Breast epithelium (tissue), 4 donors: ENCODE measurements at regions not wholly inside any gene's neighbourhood (a gene's known extent, or its start where the extent isn't known, plus 50 kb on each side); places are given as distances from the start of the nearest gene placed in this dataset.

Experiments
- DNase-seq, 2 donors: peaks; one replicate each; pipeline ENCODE4 v3.0.0-alpha.2; 2019; ENCODE audit warnings: low spot score in 2 of 2
- H3K27ac ChIP-seq, 2 donors: fragments of 200-600 bp; sonication (generic) in 1 of 2; one replicate each; pipeline ENCODE4 v1.5.1; 2016 to 2019; ENCODE audit warnings: mild to moderate bottlenecking in 1 of 2
- H3K27me3 ChIP-seq, 2 donors: fragments of 200-600 bp; sonication (generic) in 1 of 2; one replicate each; pipeline versions ENCODE4 v1.5.1 to v1.6.0; 2017 to 2019; ENCODE audit warnings: control low read depth in 1 of 2, mild to moderate bottlenecking in 1 of 2
- H3K36me3 ChIP-seq: fragments of 200-600 bp; one replicate; pipeline ENCODE4 v1.5.1; 2019
- H3K4me1 ChIP-seq, 2 donors: fragments of 200-600 bp; sonication (generic); one replicate each; pipeline ENCODE4 v1.5.1; 2016 to 2019; ENCODE audit warnings: control low read depth in 1 of 2
- H3K4me3 ChIP-seq, 3 donors: fragments of 200-600 bp; sonication (generic); 1 replicate in 2 of 3; 2 replicates in 1 of 3; pipeline ENCODE4 v1.5.1; 2016 to 2019; ENCODE audit warnings: mild to moderate bottlenecking in 3 of 3, moderate library complexity in 2 of 3
- H3K9me3 ChIP-seq, 2 donors: fragments of 200-600 bp; sonication (generic) in 1 of 2; one replicate each; pipeline ENCODE4 v1.5.1; 2016 to 2019; ENCODE audit warnings: control low read depth in 1 of 2
- POLR2A ChIP-seq: fragments of 450-650 bp; IDR thresholded peaks from one replicate; pipeline ENCODE4 v1.6.1; 2016; ENCODE audit warnings: antibody characterized with exemption, mild to moderate bottlenecking, moderate library complexity
- POLR2AphosphoS5 ChIP-seq, 3 donors: sonication (generic); formaldehyde crosslinking; IDR thresholded peaks; one replicate each; pipeline ENCODE4 v1.6.1; 2017; ENCODE audit warnings: antibody characterized with exemption in 3 of 3
- intact Hi-C: fragments of 100-400 bp; cut with DNase I; formaldehyde crosslinking; loops from one replicate; pipeline ENCODE4 v1.15.1; 2023; ENCODE audit warnings: low total_unique reads
- TF ChIP-seq, protein P1 (sequence below), 3 donors: fragments of 450-650 bp; IDR thresholded peaks; one replicate each; pipeline ENCODE4 v1.5.1; 2016 to 2017; ENCODE audit warnings: antibody characterized with exemption in 3 of 3, mild to moderate bottlenecking in 3 of 3, moderate library complexity in 3 of 3

DNA sequence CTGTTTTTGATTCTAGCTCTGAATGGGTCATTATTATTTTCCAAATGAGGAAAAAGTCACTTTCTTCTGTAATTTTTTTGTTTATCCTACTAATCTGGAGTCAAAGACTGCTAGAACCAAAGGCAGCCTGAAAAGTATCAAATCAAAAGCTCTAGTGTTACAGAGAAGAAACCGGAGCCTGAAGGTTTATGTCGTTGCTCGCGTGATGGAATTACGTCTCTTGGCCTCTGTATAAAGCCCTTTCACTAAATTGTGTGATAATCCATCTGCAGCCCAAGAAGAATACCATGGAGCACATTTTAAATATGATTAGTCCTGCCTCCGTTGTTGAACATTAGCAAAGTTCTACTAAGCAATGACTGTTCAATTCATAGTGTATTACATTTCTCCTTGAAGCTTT, 738.6 kb downstream of the C6orf118 start:
- H3K9me3 ChIP-seq, result peaks cover 0 to 3% of the 10 kb centered on the region in 2 donors
- H3K27me3 ChIP-seq, result no peaks in the 10 kb centered on the region
- H3K4me3 ChIP-seq, result no peak overlapping the region
- intact Hi-C loops, result no loop called here
- no peak for DNase-seq
- H3K36me3 ChIP-seq, result no peaks in the 10 kb centered on the region
- no peaks in the 10 kb centered on the region for H3K4me1 ChIP-seq
- TF ChIP-seq, protein P1, sequence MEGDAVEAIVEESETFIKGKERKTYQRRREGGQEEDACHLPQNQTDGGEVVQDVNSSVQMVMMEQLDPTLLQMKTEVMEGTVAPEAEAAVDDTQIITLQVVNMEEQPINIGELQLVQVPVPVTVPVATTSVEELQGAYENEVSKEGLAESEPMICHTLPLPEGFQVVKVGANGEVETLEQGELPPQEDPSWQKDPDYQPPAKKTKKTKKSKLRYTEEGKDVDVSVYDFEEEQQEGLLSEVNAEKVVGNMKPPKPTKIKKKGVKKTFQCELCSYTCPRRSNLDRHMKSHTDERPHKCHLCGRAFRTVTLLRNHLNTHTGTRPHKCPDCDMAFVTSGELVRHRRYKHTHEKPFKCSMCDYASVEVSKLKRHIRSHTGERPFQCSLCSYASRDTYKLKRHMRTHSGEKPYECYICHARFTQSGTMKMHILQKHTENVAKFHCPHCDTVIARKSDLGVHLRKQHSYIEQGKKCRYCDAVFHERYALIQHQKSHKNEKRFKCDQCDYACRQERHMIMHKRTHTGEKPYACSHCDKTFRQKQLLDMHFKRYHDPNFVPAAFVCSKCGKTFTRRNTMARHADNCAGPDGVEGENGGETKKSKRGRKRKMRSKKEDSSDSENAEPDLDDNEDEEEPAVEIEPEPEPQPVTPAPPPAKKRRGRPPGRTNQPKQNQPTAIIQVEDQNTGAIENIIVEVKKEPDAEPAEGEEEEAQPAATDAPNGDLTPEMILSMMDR (IDR thresholded peaks at IDR 0.05), result no peak
- TF ChIP-seq POLR2A, result no peak
- TF ChIP-seq POLR2AphosphoS5 (IDR thresholded peaks at IDR 0.05), result no peak
- H3K27ac ChIP-seq, result no peak overlapping the region

DNA sequence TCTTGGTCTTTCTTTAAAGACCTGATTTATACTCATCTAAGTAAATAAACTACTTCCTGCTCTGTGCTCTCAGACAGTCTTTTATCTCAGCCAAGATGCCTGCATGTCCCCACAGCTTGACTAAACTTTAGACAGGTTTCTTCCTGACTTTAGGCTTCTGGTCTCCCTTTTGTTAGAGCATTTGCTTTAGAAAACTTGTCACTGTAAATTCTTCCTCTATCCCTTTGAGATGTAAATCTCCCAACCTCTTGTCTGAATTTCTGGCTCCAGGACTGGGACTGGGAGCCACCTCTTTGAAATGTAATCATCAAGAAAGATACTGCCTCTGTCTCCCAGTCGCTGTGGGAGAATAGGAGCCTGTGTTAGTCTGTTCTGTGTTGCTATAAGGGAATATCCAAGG, 739.9 kb downstream of the C6orf118 start:
- TF ChIP-seq POLR2A, result no peak
- TF ChIP-seq, protein P1 (IDR thresholded peaks at IDR 0.05), result no peak
- TF ChIP-seq POLR2AphosphoS5 (IDR thresholded peaks at IDR 0.05), result no peak
- no peak overlapping the region for H3K4me3 ChIP-seq
- no peaks in the 10 kb centered on the region for H3K27me3 ChIP-seq
- intact Hi-C loops, result no loop called here
- no peaks in the 10 kb centered on the region for H3K4me1 ChIP-seq
- no peak overlapping the region for H3K27ac ChIP-seq
- peaks cover 0 to 3% of the 10 kb centered on the region in 2 donors for H3K9me3 ChIP-seq
- no peak for DNase-seq
- H3K36me3 ChIP-seq, result no peaks in the 10 kb centered on the region

DNA sequence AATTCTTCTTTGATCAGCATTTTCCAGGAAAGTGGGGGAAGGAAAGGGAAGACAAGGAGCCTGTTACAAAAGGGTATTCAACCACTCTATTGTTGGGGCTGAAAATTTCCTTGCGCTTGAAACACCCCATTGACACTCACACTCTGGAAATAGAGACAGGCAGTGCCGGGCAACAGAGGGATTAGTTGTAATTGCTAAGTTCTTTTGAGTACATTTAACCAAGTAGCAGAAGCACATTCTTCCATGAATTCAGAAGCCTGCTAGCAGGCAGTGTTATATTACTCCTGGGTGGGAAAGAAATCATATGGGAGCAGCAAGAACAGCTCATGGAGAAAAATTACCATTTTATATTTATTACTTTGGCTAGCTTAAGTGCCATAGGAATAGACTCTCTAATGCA, 745.5 kb downstream of the C6orf118 start:
- H3K4me1 ChIP-seq, result no peaks in the 10 kb centered on the region
- H3K4me3 ChIP-seq, result no peak overlapping the region
- H3K27me3 ChIP-seq, result no peaks in the 10 kb centered on the region
- intact Hi-C loops, result no loop called here
- no peak overlapping the region for H3K27ac ChIP-seq
- DNase-seq, result no peak
- TF ChIP-seq, protein P1 (IDR thresholded peaks at IDR 0.05), result no peak
- TF ChIP-seq POLR2AphosphoS5 (IDR thresholded peaks at IDR 0.05), result no peak
- TF ChIP-seq POLR2A, result no peak
- H3K36me3 ChIP-seq, result no peaks in the 10 kb centered on the region
- H3K9me3 ChIP-seq, result peaks cover 9 to 11% of the 10 kb centered on the region in 2 donors

DNA sequence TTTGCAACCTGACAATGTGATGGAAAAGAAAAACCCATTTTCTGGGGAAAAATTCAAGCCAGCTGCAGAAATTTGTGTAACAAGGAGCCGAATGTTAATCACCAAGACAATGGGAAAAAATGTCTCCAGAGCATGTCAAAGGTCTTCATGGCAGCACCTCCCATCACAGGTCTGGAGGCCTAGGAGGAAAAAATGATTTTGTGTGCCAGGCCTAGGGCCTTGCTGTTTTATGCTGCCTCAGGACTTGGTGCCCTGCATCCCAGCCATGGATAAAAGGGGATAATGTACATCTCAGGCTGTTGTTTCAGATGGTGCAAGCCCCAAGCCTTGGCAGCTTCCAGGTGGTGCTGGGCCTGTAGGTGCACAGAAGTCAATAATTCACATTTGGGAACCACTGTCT, 747.7 kb downstream of the C6orf118 start:
- Histone ChIP-seq H3K4me1 (no peaks in the 10 kb centered on the region), H3K27me3 (no peaks in the 10 kb centered on the region), H3K36me3 (no peaks in the 10 kb centered on the region), H3K4me3 (no peak overlapping the region), H3K9me3 (peaks cover 9 to 11% of the 10 kb centered on the region in 2 donors), H3K27ac (no peak overlapping the region)
- TF ChIP-seq, protein P1 (IDR thresholded peaks at IDR 0.05), result no peak
- no peak for TF ChIP-seq POLR2A
- no peak for TF ChIP-seq POLR2AphosphoS5 (IDR thresholded peaks at IDR 0.05)
- intact Hi-C loops, result no loop called here
- DNase-seq, result no peak

DNA sequence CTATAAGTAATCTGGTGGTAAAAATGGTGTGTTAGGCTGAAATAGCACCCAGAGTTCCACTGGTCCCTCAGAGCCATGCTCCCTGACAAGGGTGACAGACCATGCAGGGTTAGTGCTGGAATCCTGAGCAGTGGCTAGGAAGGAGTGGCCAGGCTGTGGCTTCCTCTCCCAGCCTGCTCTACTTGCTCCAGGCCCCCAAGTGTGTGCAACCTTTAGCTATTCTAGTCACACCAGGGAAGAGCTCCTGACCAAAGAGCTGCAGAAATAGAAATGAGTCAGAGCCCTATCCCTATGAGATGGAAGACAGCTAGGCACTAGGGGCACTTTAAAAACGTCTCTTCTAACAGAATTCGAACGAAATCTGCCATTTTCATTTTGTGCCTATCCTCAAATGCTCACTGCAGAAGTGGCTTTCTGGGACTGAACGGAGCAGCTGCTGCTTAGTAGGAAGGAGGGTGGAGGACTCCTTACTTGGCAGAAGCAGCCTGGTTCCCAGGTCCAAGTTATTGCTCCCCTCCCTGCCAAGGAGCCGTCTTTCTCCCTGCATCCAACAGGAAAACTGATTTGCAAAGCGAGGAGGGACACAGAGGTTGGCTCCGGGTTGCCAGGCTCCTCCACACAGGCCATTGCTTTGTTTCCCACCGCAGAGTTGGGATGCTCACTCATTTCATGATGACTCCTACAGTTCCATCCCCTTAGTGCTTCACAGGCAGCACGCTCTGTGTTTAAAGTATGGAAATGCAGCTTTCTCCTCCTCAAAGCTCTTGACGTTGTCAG, 754.5 kb downstream of the C6orf118 start:
- no peak overlapping the region for H3K4me3 ChIP-seq
- no peaks in the 10 kb centered on the region for H3K36me3 ChIP-seq
- TF ChIP-seq, protein P1 (IDR thresholded peaks at IDR 0.05), result no peak
- TF ChIP-seq POLR2AphosphoS5 (IDR thresholded peaks at IDR 0.05) (no peak), POLR2A (no peak)
- intact Hi-C loops, result loop anchor here (5.0 kb wide), 1 partner anchor 452 kb away; no protein-coding TSS in a partner anchor
- no peaks in the 10 kb centered on the region for H3K4me1 ChIP-seq
- H3K27ac ChIP-seq, result no peak overlapping the region
- H3K9me3 ChIP-seq, result no peaks in the 10 kb centered on the region
- DNase-seq, result no peak
- H3K27me3 ChIP-seq, result no peaks in the 10 kb centered on the region
